GM20000 (cell line): ENCODE measurements at regions not wholly inside any gene's neighbourhood (a gene's known extent, or its start where the extent isn't known, plus 50 kb on each side); places are given as distances from the start of the nearest gene placed in this dataset.
A peak's percentile ranks its signal among the peaks of the same experiment; 100 is the strongest.

Experiments
- DNase-seq: peaks from one replicate; pipeline ENCODE4 v3.0.0; 2012; ENCODE audit warnings: low spot score
- CTCF ChIP-seq: IDR thresholded peaks from 2 replicates; pipeline ENCODE4 v1.5.1; 2012; ENCODE audit warnings: mild to moderate bottlenecking, control low read depth; ENCODE audit errors: extremely low read depth, missing control alignments

GRCh38 chr21:31500982-31501381 lies 156.9 kb upstream of the TIAM1 start:
- TF ChIP-seq CTCF: no peak
- DNase-seq: no peak

- no peak for TF ChIP-seq CTCF
- DNase-seq: no peak
These were observed 156.0 kb upstream of the TIAM1 start for GRCh38 chr21:31500071-31500470.

GRCh38 chr21:31498985-31499384 lies 154.9 kb upstream of the TIAM1 start:
- peak; percentile 7 for TF ChIP-seq CTCF

GRCh38 chr21:31497914-31498313 lies 153.9 kb upstream of the TIAM1 start:
- TF ChIP-seq CTCF: no peak
- DNase-seq: no peak

More at GRCh38 chr21:31498985-31499384, 154.9 kb upstream of the TIAM1 start:
- no peak for DNase-seq

- DNase-seq: no peak
- TF ChIP-seq CTCF: no peak
These were observed 149.4 kb upstream of the TIAM1 start for GRCh38 chr21:31493350-31493880.

GRCh38 chr21:31491617-31492016 lies 147.6 kb upstream of the TIAM1 start:
- no peak for DNase-seq

GRCh38 chr21:31490443-31490842 lies 146.4 kb upstream of the TIAM1 start:
- no peak for DNase-seq

More at GRCh38 chr21:31491617-31492016, 147.6 kb upstream of the TIAM1 start:
- TF ChIP-seq CTCF: no peak

More at GRCh38 chr21:31490443-31490842, 146.4 kb upstream of the TIAM1 start:
- TF ChIP-seq CTCF: no peak
